Stimulated activated CD4-positive, alpha-beta T cell treated with anti-CD3 and anti-CD28 coated beads, Interleukin-2, amount 100 ng/mL, for 24 hours (primary cell): ENCODE measurements at regions not wholly inside any gene's neighbourhood (a gene's known extent, or its start where the extent isn't known, plus 50 kb on each side); places are given as distances from the start of the nearest gene placed in this dataset.

Experiments used
- DNase-seq, 2 donors: peaks; one replicate each; pipeline ENCODE4 v3.0.0-alpha.2; 2020

- no peak for DNase-seq
Observed at GRCh38 chr6:168210239-168211105, 109.1 kb downstream of the DACT2 start.

GRCh38 chr6:168209420-168209819, 110.2 kb downstream of the DACT2 start:
- no peak for DNase-seq

- no peak for DNase-seq
Observed at GRCh38 chr6:168208854-168209253, 110.7 kb downstream of the DACT2 start.

- no peak for DNase-seq
Observed at GRCh38 chr6:168208402-168208801, 111.2 kb downstream of the DACT2 start.

GRCh38 chr6:168207421-168208175, 112.0 kb downstream of the DACT2 start:
- DNase-seq = no peak

GRCh38 chr6:168206661-168207274, 112.8 kb downstream of the DACT2 start:
- DNase-seq = no peak

- DNase-seq = no peak
Observed at GRCh38 chr6:168206186-168206585, 113.4 kb downstream of the DACT2 start.

- DNase-seq = no peak
Observed at GRCh38 chr6:168201799-168202198, 117.8 kb downstream of the DACT2 start.

GRCh38 chr6:168201383-168201782, 118.2 kb downstream of the DACT2 start:
- no peak for DNase-seq

GRCh38 chr6:168200571-168201134, 118.9 kb downstream of the DACT2 start:
- no peak for DNase-seq

- DNase-seq = no peak
Observed at GRCh38 chr6:168198302-168199180, 119.5 kb upstream of the FRMD1 start.

- no peak for DNase-seq
Observed at GRCh38 chr6:168197636-168198301, 118.8 kb upstream of the FRMD1 start.

- DNase-seq = no peak
Observed at GRCh38 chr6:168196881-168197635, 118.0 kb upstream of the FRMD1 start.

GRCh38 chr6:168196385-168196860, 117.4 kb upstream of the FRMD1 start:
- no peak for DNase-seq

- DNase-seq = no peak
Observed at GRCh38 chr6:168195712-168196111, 116.7 kb upstream of the FRMD1 start.

GRCh38 chr6:168194732-168195567, 115.9 kb upstream of the FRMD1 start:
- no peak for DNase-seq

GRCh38 chr6:168193816-168194721, 115.1 kb upstream of the FRMD1 start:
- peak in 1 of 2 donors; percentile 3 for DNase-seq
